Middle frontal gyrus (tissue), 1 donor: ENCODE measurements at regions not wholly inside any gene's neighbourhood (a gene's known extent, or its start where the extent isn't known, plus 50 kb on each side); places are given as distances from the start of the nearest gene placed in this dataset.
"Not testable (repeated sequence)": the region's sequence is repeated elsewhere in the genome, so short reads cannot be mapped to it uniquely, and the experiment has no call there.

Source experiments
- DNase-seq: peaks from one replicate; pipeline ENCODE4 v3.0.0-alpha.2; 2015; ENCODE audit warnings: low spot score; ENCODE audit errors: extremely low spot score

DNA sequence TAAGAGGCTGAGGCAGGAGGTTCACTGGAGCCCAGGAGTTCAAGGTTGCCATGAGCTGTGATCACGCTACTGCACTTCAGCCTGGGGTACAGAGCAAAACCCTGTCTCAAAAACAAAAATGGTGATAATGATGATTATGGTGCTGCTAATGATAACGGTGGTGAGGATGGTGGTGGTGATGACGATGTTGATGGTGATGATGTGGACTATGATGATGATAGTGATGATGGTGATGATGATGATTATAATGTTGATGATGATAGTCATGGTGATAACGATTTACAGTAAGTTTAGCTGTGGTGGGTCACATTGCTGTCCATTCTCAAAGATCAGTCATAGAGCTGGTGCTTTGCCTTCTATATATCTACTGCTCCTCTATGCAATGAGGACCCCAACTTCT, 1340.6 kb downstream of the UQCRFS1 start:
- no peak for DNase-seq

DNA sequence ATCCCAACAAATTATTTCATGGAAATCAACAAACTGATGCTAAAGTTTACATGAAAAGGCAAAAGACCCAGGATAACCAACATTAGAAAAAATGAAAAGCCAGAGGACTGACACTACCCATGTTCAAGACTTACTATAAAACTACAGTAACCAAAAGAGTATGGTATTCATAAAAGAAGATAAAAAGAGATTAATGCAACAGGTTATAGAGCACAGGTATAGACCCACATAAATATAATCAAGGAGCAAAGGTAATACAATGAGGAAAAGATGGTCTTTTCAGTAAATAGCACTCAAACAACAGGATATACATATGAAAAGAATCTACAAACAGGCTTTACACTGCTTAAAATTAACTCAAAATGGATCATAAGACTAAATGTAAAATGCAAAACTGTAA, 1342.7 kb downstream of the UQCRFS1 start:
- no peak for DNase-seq

DNA sequence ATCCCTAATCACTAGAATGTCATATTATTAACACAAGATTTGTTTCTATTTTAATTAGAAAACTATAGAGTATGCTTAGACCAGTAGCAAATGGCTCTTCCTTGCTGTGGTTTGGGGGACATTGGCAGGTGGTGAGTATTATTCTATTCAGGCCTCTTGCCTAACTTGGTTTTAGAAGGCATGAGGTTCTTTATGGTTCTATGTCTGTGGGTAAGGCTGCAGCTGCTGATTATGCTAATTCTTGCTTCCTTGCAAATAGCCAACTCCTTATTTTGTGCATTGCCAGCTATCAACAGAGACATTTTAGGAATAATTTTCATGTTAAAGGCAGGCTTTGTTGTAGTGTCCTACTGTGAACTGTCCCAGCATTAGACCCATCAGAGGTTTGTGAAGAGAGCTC, 1344.9 kb downstream of the UQCRFS1 start:
- DNase-seq, result no peak

DNA sequence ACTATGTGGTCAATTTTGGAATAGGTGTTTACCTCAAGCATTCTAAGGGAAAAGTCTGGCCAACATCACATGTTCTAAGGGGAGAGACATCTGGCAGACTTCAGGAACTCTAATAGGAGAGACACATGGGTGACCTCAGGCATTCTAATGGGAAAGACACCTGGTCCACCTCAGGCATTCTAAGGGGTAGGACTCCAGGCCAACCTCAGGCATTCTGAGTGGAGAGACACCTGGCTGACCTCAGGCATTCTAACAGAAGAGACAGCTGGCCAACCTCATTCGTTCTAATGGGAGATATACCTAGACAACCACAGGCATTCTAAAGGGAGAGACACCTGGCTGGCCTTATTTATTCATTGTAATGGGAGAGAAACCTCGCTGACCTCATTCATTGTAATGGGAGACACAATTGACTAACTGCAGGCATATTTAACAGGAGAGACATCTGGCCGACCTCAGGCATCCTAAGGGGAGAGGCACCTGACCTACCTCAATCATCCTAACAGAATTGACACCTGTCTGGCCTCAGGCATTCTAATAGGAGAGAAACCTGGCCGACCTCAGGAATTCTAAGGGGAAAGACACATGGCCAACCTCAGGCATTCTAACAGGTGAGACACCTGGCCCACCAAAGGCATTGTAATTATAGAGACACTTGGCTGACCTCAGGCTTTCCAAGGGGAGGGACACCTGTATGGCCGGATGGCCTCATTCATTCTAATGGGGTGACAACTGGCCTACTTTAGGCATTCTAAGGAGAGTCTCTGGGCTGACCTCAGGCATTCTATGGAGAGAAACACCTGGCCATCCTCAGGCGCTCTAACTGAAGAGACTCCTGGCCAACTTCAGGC, 1346.8 kb downstream of the UQCRFS1 start:
- no peak for DNase-seq

DNA sequence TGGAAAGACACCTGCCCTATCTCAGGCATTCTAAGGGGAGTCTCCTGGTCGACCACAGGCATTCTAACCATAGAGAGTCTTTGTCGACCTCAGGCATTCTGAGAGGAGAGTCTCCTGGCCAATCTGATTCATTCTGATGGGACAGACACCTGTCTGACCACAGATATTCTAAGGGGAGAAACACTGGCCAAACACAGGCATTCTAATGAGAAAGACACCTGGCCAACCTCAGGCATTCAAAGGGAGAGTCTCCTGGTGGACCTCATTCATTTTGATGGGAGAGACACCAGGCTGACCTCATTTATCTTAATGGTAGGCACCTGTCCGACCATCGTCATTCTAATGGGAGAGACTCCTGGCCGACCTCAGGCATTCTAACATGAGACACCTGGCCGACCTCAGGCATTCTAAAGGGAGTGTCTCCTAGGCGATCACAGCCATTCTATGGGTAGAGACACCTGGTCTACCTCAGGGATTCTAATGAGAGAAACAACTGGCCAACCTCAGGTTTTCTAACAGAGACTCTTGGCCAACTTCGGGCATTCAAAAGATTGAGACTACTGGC, 1351.5 kb downstream of the UQCRFS1 start:
- DNase-seq, result no peak

DNA sequence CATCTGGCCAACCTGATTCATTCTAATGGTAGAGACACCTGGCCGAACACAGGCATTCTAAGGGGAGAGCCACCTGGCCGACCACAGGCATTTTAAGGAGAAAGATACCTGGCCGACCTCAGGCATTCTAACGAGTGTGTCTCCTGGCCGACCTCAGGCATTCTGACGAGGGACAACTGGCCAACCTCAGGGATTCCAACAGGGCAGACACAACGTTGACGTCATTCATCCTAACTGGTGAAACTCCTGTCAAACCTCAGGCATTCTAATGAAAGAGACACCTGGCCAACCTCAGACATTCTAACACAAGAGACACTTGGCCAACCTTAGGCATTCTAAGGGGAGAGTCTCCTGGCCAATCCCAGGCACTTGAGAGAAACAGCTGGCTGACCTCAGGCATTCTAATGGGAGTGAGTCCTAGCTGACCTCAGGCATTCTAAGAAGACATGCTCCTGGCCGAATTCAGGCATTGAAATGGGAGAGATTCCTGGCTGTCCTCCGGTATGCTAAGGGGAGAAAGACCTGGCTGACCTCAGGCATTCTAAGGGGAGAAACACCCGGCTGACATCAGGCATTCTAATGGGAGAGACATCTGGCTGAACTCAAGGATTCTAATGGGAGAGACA, 1352.5 kb downstream of the UQCRFS1 start:
- no peak for DNase-seq

DNA sequence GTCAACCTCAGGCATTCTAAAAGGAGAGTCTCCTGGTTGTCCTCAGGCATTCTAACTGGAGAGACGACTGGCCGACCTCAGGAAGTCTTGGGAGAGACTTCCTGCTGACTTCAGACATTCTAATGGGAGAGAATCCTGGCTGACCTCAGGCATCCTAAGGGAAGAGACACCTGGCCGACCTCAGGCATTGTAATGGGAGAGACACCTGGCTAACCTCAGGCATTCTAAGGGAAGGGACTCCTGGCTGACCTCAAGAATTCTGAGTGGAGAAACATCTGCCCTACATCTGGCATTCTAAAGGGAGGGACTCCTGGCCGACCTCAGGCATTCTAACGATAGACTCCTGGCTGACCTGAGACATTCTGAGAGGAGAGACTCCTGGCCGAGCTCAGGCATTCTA, 1353.3 kb downstream of the UQCRFS1 start:
- DNase-seq, result no peak

DNA sequence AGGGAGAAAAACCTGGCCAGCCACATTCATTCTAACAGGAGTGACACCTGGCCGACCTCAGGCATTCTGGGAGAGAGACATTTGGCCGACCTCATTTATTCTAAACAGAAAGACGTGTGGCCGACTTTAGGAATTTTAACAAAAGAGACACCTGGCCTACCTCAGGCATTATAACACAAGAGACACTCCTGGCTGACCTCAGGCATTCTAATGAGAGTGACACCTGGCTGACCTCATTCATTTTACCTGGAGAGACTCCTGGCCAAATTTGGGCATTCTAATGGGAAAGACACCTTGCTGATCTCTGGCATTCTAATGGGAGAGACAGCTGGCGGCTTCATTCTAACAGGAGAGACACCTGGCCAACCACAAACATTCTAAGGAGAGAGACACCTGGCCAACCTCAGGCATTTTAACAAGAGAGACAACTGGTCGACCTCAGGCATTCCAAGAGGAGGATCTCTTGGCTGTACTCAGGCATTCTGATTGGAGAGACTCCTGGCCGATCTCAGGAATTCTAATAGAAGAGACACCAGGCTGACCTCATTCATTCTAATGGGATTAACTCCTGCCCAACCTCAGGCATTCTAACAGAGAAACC, 1353.9 kb downstream of the UQCRFS1 start:
- DNase-seq, result no peak

DNA sequence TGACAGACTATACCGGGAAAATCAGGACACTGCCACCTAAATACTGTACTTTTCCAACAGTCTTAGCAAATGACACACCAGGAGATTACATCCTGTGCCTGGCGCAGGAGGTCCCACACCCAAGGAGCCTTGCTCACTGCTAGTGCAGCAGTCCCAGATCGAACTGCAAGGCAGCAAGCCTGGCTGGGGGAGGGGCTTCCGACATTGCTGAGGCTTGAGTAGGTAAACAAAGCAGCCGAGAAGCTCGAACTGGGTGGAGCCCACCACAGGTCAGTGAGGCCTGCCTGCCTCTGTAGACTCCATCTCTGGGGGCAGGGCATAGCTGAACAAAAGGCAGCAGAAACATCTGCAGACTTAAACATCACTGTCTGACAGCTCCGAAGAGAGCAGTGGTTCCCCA, 1360.0 kb downstream of the UQCRFS1 start:
- DNase-seq, result not testable (repeated sequence)

DNA sequence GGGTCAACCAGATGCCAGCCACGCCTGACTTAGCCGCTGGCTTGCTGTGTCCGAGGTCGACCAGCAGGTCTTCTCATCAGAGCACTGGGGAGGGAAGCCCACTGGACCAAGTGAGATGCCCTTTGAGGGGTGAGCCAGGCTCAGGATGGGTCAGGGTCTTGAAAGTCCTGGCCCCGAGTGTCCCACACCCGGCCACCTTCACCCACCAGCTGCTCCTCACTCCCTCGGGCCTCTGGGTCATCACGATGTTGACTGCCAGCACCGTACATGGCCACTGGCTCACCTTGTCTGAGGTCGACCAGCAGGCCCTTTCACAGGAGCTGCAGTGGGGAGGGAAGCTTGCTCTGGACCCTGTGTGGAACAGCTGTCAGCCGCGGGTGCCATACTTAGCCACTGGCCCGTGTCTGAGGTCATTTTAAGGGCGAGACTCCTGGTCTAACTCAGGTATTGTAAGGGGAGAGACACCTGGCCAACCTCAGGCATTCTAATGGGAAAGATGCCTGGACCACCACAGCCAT, 1361.3 kb downstream of the UQCRFS1 start:
- DNase-seq, result no peak

DNA sequence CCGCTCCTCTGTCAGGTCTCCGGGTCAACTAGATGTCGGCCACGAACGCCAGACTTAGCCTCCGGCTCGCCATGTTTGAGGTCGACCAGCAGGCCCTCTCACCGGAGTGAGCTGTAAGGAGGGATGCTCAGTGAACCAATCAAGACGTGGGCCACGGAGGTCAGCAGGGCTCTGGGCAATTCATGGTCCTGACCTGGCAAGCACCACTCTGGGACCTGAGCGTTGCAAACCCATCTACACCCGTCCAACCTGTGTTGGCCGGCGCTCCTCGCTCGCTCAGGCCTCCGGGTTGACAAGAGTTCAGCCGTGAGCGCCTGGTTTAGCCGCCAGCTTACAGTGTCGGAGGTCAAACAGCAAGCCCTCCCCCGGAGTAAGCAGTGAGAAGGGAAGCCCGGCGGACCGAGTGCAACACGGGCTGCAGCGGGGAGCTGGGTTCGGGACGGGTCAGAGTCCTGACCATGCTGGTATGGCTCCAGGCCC, 1361.9 kb downstream of the UQCRFS1 start:
- DNase-seq, result no peak

DNA sequence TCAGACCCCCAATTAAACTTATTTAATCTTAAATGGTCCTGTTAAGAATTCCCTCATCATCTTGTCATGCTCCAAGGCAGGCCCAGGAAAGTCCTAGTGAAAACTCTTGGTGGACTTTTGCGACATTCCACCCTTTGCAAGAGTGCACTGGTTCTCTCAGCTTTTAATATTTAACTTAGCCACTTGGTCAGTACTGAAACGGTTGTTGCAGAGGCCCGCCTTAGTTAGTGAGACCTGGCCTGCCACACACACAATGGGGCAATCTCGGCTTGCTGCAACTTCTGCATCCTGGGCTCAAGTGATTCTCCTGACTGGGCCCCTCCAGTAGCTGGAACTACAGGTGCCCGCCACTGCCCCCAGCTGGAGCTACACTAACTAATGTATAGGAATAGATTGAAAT, 1366.0 kb downstream of the UQCRFS1 start:
- no peak for DNase-seq

DNA sequence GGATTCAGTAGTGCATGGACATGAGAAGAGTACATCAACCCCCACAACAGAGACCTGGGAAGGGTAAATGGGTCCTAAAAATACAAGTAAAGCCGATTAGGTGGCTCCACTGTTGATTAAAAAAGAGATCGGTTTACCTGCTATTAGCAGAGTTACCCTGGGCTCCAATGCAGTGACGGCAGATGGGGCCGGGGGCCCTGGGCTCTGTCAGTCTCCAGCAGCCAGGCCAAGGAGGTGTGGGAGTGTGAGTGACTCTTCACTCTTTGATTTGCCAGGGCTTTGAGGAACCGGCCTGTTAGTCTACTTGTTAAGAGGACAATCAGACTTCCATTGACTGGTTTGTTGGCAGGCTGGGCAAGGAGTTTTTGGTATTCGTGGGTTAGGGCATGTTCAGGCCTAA, 1368.7 kb downstream of the UQCRFS1 start:
- DNase-seq, result no peak

DNA sequence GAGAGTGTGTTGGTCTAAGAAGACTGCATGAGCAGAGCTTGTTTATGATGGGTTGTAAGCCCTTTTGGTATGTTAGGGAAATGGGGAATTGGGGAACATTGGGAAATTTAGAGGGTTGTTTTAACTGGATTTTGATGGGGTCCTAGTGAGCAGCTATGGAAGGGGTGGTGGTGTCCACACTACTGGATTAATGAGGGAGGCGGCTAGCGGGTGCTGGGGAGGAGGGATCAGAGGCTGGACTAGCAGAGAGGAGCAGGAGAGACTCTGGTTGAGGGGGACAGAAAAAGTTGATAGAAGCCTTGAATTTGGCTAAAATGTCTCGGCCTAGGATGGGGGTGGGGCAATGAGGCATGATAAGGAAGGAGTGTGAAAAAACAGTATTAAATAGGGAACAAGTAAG, 1369.1 kb downstream of the UQCRFS1 start:
- DNase-seq, result no peak

DNA sequence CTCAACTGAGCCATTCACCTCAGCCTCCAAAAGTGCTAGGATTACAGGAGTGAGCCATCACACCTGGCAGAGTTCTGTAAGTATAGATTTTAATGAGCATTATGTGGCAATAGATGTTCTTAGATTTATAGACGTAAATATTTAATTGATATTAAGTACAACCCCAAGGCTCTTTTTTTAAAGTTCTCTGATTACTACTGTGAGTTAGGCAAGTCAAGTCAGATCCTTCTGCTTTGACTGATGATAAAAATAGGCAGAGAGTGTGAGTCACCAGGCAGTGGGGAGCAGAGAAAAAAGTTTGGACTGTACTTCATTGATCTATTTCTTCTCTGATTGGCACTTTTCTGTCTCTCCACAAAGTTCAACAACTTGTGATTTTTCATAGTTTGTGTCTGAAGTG, 1379.9 kb downstream of the UQCRFS1 start:
- no peak for DNase-seq

DNA sequence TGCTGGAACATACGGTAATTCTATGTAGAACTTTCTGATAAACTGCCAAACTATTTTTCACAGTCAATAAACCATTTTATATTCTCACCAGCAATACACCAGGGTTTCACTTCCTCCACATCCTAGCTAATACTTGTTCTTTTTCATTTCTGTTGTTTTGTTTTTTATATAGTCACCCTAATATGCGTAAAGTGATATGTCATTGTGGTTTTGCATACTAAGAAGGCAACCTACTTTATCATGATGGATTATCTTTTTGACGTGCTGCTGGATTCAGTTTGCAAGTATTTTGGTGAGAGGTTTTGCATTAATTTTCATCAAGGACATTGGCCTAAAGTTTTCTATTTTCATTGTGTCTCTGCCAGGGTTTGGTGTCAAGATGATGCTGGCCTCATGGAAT, 1384.1 kb downstream of the UQCRFS1 start:
- DNase-seq, result no peak

DNA sequence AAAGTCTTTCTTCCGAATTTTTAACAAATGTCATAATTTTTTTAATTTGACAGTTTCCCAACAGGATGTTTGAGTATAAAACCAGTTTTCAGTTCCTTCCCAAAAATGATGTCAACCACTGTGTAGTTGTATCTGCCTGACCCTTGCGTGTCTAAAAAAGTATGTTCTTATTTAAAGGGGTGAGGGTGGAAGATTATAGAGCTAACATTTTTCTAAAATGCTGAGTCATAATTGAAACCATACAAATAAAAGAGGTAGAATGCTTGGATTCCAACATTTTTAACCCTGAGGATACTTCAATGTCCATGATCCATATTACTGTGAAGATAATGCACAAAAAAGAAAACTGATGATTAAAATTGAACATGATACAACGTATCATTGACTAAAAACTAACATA, 1388.8 kb downstream of the UQCRFS1 start:
- DNase-seq, result no peak

DNA sequence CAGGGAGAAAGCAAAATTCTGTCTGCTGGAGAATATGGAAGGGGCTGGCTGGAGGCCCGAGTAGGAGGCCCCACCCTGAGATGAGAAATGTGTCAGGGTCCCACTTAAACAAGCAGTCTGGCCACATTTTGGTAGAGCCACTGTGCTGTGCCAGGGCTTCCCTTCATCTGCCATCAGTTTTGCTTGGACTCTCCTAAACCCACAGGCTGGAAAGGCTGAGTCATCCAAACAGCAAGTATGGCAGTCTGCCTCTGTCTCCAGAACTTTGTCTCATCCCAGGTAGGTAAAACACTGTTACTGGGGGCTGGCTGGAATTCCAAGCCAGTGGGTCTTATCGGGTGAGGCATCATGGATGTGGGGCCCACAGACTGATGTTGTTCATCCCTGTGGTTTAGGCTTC, 1390.6 kb downstream of the UQCRFS1 start:
- DNase-seq, result no peak

DNA sequence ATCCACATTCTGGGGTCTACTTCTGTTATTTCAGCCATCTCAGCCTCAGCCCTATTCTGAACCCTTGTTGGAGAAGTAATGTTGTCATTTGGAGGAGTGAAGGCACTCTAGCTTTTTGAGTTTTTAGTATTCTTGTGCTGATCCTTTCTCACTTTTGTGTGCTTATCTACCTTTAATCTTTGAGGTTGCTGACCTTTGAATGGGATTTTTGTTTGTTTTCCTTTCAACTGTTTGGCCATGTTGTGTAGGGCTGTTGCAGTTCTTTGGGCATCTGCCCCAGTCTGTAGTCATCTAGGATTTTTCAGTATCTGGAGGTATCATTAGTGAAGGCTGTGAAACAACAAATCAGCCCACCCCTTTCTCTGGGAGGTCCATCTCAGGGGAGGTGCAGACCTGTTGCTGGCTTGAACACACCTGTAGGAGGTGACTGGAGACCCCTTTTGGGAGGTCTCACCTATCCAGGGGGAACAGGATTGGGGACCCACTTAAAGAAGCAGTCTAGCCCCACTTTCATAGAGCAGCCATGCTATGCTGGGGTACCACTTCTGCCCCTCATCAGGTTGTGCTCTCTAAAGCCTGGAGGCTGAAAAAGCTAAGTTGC, 1391.4 kb downstream of the UQCRFS1 start:
- no peak for DNase-seq

DNA sequence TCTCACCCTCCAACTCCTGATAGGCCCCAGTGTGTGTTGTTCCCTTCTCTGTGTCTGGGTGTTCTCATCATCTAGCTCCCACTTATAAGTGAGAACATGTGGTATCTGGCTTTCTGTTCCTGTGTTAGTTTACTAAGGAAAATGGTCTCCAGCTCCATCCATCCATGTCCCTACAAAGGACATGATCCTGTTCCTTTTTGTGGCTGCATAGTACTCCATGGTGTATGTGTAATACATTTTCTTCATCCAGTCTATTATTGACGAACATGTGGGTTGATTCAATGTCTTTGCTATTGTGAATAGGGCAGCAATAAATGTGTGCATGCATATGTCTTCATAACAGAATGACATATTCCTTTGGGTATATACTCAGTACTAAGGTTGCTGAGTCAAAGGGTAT, 1397.0 kb downstream of the UQCRFS1 start:
- no peak for DNase-seq

DNA sequence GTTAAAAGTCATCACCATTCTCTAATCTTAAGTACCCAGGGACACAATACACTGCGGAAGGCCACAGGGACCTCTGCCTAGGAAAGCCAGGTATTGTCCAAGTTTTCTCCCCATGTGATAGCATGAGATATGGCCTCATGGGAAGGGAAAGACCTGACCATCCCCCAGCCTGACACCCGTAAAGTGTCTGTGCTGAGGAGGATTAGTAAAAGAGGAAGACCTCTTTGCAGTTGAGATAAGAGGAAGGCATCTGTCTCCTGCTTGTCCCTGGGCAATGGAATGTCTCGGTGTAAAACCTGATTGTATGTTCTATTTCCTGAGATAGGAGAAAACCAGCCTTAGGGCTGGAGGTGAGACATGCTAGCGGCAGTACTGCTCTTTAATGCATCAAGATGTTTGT, 1398.1 kb downstream of the UQCRFS1 start:
- DNase-seq, result not testable (repeated sequence)

DNA sequence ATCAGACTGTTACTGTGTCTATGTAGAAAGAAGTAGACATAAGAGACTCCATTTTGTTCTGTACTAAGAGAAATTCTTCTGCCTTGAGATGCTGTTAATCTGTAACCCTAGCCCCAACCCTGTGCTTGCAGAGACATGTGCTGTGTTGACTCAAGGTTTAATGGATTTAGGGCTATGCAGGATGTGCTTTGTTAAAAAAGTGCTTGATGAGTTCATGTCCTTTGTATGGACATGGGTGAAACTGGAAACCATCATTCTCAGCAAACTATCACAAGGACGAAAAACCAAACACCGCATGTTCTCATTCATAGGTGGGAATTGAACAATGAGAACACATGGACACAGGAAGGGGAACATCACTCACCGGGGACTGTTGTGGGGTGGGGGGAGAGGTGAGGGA, 1398.7 kb downstream of the UQCRFS1 start:
- DNase-seq, result not testable (repeated sequence)
